HG03565 (cell line): ENCODE measurements at regions not wholly inside any gene's neighbourhood (a gene's known extent, or its start where the extent isn't known, plus 50 kb on each side); places are given as distances from the start of the nearest gene placed in this dataset.
"Not testable (repeated sequence)": the region's sequence is repeated elsewhere in the genome, so short reads cannot be mapped to it uniquely, and the experiment has no call there.

Experiments
- ATAC-seq: cut with Tn5 transposase; IDR thresholded peaks from one replicate; pipeline ENCODE4 v1.9.1; 2021; ENCODE audit warnings: mild to moderate bottlenecking, moderate library complexity; ENCODE audit not compliant: unreplicated experiment

DNA sequence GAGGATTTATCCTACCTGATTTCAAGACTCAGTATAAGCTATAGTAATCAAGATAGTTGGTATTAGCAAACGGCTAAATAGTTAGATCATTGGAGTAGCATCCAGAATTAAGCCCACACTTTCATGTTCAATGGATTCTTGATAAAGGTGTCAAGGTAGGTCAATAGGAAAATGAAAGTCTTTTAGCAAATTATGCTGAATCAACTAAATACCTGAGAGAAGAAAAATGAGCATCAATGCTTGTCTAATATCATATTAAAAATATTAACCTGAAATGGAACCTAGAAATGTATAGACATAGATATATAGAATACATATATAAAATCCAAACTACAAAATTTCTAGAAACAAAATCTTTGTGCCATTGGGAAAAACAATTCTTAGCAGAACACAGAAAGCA, 685.6 kb downstream of the DTWD2 start:
- no peak for ATAC-seq

DNA sequence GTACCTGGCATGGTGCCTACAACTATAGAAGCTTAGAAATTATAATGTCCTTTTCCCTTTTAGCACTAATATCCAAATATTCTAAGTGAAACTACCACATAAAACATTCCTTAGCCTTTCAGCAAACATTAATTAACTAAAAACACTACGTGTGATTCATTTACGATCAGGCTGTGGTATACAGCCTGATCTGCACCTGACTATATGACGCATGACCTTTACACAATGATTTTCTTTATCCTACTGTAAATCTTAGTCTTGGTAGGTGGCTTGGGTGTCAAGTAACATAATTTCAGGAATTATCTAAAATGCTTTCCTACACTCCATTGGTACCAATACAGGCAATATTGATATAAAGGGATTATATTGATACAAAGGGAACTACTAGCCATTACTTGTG, 686.7 kb downstream of the DTWD2 start:
- ATAC-seq: no peak

DNA sequence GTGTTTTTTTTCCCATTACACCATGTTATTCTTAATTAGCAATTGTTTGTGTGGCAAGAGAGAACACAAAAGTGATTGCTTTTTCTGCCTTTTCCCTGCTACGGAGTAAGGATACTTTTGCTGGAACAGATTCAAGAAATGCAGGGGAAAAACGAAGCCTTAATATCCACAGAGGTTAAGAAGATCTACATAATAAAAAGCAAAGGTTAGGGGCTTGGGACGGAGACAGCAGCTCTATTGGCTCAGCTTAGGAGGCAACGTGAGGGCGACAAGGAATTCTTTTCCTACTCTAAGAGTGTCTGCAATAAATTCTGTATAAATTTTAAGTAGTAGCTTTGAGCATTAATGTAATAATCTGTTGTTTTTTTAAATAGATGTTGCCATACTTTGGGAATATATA, 693.3 kb downstream of the DTWD2 start:
- no peak for ATAC-seq

DNA sequence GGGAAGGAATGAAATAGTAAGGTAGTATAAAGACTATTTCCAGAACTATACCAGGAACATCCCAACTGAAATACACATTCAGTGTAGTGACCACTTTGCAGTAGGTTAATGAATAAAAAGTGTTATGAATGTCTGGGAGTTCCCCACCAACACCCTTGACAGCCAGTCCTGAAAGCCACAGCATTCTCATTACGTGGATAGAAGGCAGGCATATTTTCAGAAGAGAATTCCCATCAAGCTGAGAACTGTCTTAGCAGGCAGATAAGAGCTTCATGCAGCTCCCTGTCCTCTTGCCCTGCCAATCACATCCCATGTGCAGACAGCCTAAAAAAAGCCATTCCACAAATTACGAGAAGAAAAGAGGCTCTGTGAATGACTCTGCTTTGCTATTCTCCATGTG, 695.0 kb downstream of the DTWD2 start:
- no peak for ATAC-seq

DNA sequence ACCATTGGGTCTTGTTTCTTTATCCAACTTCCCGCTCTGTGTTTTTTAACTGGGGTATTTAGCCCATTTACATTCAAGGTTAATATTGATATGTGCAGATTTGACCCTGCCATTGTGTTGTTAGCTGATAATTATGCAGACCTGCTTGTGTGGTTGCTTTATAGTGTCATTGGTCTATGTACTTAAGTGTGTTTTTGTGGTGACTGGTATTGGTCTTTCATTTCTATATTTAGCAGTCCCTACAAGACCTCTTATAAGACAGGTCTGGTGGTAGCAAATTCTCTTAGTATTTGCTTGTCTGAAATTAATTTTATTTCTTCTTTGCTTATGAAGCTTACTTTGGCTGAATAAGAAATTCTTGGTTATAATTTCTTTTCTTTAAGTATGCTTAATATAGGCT, 698.1 kb downstream of the DTWD2 start:
- no peak for ATAC-seq

DNA sequence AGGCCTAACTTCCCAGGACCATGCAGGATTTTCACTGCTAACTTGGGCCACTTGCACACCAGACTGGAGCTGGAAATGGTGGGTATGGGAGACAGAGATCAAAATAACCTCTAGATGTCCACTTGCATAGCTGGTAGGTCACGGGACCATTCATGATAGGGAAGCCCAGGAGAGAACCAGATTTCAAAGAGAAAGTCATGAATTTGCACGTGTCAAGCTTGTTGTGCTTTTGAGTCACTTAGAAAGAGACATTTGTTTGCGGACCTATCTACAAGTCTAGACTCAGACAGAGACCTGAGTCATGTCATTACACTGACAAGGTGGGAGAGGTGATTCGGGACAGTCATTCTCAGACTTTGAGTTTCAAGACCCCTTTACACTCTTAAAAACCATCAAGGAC, 704.1 kb downstream of the DTWD2 start:
- ATAC-seq: not testable (repeated sequence)

DNA sequence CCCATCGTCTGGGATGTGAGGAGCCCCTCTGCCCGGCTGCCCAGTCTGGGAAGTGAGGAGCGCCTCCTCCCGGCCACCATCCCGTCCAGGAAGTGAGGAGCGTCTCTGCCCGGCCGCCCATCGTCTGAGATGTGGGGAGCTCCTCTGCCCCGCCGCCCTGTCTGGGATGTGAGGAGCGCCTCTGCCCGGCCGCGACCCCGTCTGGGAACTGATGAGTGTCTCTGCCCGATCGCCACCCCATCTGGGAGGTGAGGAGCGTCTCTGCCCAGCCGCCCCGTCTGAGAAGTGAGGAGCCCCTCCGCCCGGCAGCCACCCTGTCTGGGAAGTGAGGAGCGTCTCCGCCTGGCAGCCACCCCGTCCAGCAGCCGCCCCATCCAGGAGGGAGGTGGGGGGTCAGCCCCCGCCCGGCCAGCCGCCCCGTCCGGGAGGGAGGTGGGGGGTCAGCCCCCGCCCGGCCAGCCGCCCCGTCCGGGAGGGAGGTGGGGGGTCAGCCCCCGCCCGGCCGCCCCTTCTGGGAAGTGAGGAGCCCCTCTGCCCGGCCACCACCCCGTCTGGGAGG, 705.8 kb downstream of the DTWD2 start:
- ATAC-seq: not testable (repeated sequence)

DNA sequence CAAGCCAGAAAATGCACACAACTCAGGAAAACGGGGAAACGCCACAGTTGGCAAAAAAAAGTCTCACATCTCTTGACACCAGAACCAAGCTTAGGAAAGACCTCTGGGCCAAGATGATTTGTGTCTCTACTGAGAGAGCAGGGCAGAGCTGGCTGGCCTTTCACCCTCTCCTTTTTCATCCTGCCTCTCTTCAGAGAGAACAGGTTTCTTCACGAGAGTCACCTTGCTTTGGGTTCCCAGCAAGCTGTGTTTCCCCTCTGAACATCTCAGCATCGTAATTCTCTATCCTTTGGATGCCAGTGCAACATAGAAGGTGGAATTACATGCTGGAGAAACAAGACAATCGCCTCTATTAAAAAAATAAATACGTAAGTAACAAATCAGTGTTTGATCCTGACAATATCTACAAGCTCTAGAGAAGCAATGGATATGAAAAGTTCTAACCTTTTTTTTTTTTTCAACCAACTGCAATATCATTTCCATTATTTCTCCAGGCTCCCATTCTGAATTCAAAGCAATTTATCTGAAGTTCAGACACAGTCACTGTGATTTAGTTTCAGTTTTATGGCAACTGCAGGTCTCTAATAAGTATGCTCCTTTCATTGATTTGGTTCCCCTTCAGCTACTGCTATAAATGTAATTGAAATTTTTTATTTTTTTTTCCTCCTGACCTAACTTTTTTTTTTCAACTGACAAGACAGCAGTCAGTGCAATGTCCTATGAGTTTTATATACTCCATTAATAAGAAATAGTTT, 708.6 kb downstream of the DTWD2 start:
- ATAC-seq: no peak

DNA sequence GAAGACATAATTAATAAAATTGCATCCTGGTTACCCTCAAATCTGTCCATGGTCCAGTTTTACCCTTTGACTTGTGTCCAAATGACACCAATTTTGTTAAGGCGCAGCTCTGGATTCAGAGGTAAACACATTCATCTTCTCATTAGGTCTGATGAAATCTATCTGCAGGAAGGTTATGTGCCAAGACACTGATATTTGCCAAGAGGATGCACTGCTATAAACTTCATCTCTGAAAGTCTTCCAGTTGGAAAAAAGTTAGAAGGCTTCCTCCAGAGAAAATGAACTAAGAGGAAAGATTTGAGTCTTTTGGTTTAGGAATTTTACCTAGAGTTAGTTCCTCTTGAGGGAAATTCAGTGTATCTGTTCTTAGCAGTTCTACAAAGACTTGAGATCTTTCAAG, 717.8 kb downstream of the DTWD2 start:
- ATAC-seq: no peak

DNA sequence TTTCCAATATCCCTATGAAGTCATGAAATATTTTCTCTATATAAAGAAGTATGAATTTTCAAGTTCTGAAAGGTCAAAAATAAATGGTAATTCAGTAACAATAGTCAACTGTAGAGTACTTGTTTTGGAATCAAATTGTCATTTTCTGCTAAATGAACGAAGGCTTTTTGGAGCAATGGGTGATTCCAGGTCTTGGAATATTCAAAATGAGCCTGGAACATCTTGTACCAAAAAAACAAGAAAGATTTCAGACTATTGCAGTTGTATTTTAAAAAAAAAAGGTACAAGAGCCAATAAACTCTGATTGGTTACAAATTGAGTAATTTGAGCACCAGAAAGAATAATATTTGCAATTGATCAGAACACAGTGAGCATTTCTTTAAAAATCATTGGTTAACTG, 730.1 kb downstream of the DTWD2 start:
- no peak for ATAC-seq

DNA sequence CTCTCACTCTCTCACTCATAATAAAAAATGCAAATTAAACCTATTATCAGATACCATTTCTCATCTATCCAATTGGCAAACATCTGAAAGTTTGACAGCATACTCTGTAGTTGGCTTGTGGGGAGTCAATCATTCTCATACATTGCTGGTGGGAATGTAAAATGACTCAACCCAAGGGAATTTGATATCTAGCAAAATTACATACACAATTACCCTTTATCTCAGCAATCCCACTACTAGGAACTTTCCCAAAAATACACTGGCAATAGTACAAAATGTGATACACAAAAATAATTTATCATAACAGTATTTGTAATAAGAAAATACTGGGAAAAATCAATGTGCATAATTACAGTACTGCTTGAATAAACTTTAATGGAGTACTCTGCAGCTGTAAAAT, 731.3 kb downstream of the DTWD2 start:
- no peak for ATAC-seq

DNA sequence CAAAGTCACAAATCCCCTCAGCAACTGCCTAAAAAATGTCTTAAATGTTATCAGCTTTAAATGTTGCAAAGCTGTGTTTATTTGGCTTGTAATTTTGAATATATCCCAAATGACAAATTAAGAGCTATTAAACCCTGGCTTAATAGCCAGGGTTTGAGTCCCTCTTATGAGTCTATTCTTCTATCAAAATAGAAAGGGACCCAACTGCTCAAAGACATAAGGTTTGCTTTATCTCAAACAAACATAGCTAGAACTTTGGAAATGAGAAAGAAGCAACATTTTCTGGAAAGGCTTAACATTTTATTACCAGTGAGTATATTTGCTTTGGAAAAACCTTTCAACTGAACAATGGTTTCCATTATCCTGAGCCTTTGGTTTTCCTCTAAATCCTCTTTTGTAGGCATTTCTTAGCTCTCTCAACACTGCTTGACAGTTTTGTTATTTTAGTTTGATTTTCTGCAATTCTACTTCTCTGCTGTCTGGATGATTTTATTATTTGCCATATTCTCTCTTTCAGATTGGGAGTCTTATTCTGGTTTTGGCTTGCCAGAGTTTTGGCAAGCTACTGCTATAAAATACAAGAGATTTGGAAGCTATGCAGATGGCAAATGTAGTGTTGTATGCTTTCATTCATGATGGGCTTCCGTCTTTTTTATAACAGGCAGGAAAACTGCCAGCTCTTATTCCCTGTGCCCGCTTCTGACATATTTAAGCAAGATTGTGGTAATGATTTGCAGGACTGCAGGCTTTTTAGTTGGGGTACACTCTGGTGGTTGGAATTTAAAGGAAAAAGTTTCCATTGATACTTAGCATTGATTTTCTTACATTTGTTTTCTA, 734.9 kb downstream of the DTWD2 start:
- no peak for ATAC-seq

DNA sequence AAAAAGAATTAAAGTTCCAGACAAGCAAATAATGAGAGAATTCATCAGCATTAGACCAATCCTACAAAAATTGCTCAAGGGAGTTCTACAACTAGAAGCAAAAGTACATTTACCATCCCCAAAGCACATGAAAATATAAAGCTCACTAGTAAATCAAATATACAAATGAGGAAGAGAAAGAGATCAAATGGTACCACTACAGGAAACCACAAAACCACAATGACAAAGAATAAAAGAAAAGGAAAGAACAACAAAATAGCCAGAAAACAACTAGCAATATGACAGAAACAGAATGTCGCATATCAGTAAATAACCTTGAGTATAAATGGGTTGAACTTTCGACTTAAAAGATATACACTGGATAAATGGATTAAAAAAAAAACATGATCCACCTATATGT, 739.0 kb downstream of the DTWD2 start:
- peak; percentile 97 for ATAC-seq

DNA sequence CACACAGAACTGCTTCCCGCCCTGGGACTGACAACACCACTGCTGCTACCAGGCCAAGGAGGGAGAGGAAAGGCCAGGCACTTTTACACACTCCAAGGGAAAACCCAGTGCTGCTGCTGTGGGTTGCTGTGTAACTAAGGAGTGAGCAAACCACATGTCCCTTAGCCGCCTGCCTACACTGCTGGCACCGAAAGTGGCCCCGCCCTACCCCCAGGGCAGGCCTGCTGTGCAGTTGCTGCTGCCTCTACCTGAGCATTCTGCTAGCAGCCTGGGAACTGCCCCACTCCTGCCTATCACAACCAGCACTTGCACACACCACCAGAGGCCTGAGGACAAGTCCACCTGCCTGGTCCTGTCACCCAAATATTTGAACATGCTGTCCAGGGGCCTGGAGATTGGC, 740.9 kb downstream of the DTWD2 start:
- ATAC-seq: no peak

DNA sequence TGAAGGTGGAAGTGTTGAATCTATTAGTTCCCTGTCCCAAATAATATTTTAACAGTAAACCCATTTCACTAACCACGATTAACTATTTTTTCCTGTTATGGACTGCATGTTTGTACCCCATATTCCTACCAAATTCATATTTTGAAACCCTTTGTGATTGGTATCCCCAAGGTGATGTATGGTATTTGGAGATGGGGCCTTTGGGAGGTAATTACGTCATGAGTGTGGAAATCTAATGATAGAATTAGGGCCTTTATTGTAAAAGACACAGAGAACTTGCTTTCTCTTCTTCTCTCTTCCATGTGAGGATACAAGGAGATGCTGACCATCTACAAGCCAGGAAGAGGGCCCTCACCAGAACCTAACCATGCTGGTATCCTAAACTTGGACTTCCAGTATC, 744.7 kb downstream of the DTWD2 start:
- ATAC-seq: no peak

DNA sequence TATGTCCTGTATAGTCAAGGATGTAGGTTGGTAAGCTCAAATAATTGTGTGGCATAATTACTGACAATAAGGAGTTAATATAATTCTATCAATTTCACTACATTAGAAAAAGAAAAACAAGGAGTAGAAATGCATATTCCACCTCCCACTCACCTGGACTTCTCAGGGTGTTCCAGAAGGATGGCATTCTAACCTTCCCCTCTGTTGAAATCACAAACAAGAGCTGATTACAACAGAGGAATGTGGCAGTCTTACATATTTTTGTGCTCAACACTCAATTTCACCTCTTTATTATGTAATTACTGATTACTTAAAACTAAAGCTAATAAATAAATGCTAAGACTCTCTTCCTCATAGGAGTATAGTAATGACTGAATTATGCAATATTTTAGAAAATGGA, 745.3 kb downstream of the DTWD2 start:
- no peak for ATAC-seq

DNA sequence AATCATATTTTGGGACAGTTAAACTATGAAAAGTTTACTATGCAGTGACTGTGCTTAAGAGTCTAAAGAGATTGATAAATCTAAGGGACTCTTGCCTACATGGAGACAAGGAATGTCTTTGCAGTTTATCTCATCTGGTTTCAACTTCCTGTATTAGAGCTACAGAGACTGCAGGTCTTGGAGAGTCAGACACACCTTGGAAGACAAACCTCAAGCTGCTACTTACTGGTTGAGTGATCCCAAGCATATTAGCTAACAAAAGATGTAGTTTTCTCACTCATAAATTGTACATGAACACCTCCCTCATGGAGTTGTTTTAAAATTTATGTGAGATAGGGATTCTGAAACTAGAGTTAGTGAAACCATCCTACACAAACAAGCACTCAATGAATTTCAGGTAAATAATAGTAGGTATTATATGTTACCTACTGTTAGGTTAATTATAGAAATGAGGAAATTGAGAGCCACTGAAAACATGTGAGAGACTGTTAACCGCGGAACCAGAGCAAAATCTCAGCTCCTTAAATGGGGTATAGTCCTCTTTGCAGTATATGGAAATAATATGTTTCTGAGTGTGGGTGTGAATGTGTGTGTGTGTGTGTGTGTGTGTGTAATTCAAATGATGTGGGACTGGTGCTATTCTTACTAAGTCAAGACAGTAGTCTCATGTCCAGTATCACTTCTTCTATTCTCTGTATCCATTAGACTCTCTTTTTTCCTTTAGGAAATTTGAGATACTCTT, 752.1 kb downstream of the DTWD2 start:
- ATAC-seq: peak; percentile 85

DNA sequence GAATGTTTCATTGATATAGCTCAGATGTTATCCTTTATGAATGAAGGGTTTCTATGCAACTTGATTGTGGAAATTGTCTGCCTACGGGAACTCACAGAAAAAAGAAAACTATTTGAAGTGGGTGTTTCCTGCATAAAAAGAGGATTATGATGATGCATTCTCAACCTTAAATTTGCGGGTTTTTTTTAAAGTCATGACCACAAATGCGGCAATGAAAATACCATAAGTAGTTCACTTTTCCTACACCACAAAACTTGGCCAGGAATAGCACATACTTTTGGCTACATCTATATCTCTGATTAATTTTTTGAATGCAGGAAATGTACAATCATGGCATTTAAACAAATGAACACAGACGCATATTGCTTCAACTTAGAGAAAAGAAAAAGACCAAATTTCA, 754.7 kb downstream of the DTWD2 start:
- ATAC-seq: no peak

DNA sequence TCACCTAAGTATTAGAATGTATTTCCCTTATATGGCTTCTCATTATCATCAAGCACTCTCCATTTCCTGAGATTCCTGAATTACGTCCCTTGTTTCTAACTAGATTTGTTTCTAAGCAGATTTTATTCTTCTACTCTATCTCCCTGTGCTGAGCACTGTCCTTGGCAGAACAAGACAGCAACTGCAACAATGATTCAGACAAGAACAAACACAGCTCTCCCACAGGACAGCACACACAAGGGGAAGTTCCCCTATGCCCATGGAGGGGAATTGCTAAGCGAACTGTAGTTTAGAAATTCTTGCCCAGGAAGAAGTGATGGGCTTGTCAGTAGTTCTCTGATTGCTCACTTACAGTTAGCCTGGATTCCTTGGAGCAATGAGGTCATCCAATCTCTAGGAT, 759.9 kb downstream of the DTWD2 start:
- no peak for ATAC-seq

DNA sequence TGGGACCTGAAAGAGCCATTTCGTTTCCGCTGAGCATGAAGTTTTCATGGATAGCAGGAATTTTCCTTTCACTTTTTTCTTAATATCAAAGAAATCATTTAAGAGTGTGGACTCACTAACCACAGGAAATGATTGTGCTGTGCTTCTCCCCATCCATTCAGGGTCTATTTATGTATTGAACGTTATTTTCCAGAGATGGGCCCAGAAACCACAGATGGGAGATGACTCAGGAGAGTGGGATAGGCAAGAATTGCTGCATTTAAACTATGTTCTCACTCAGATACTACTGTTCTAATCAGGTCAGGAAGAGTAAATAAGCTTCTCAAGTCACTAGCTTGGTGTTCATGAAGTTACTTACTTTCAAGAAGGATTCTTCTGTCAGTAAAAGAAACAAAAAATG, 763.8 kb downstream of the DTWD2 start:
- no peak for ATAC-seq

DNA sequence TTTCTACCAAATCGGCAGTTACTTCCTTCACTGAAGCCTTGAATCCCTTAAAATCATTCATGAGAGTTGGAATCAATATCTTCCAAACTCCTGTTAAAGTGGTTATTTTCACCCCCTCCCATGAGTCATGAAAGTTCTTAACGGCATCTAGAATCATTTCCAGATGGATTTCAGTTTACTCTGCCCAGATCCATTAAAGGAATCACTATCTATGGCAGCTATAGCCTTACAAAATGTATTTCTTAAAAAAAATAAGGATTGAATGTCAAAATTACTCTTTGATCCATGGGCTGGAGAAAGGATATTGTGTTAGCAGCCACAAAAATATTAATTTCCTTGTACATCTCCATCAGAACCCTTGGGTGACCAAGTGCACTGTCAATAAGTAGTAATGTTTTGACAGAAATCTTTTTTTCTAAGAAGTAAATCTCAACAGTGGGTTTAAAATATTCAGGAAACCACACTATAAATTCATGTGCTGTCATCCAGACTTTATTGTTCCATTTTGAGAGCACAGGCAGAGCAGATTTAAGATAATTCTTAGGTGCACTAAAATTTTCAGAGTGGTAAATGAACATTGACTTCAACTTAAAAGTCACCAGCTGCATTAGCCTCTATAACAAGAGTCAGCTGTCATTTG, 767.7 kb downstream of the DTWD2 start:
- no peak for ATAC-seq
